ENCODE measurements at regions not wholly inside any gene's neighbourhood (a gene's known extent, or its start where the extent isn't known, plus 50 kb on each side); places are given as distances from the start of the nearest gene placed in this dataset.

- Mint-ChIP-seq H3K27me3 (peaks cover 18% of the 10 kb centered on the region), H3K36me3 (ENCODE audit: low read depth) (no peaks in the 10 kb centered on the region), H3K9me3 (no peaks in the 10 kb centered on the region), H3K4me1 (ENCODE audit: low read depth) (no peaks in the 10 kb centered on the region), H3K4me3 (no peak overlapping the region), H3K27ac (no peak overlapping the region)
- no peak for TF ChIP-seq CTCF (IDR thresholded peaks at IDR 0.05)
- Histone ChIP-seq H3K4me3 (ENCODE audit: low read length) (no peak overlapping the region), H3K9me3 (ENCODE audit: control insufficient read depth in 1 of 2, insufficient read depth in 1 of 2, low read length in 2 of 2) (no peaks in the 10 kb centered on the region), H3K4me1 (ENCODE audit: insufficient read depth, low read length) (no peaks in the 10 kb centered on the region), H3K27me3 (ENCODE audit: control insufficient read depth in 1 of 2, insufficient read depth in 2 of 2, low read length in 2 of 2) (peaks cover 4 to 13% of the 10 kb centered on the region in 2 experiments), H3K36me3 (ENCODE audit: insufficient read depth, low read length) (no peaks in the 10 kb centered on the region), H3K27ac (ENCODE audit: low read depth in 1 of 2, low read length in 2 of 2) (no peak overlapping the region)
- DNase-seq, result no peak
- ChIA-PET CTCF (no interaction called here), POLR2A (no interaction called here)
- intact Hi-C loops (cut with DNase I, micrococcal nuclease), result no loop called here
- no peak for ATAC-seq (ENCODE audit: poor library complexity)
These were observed 144.1 kb upstream of the CES5A start for GRCh38 chr16:56019274-56019673.

DNA sequence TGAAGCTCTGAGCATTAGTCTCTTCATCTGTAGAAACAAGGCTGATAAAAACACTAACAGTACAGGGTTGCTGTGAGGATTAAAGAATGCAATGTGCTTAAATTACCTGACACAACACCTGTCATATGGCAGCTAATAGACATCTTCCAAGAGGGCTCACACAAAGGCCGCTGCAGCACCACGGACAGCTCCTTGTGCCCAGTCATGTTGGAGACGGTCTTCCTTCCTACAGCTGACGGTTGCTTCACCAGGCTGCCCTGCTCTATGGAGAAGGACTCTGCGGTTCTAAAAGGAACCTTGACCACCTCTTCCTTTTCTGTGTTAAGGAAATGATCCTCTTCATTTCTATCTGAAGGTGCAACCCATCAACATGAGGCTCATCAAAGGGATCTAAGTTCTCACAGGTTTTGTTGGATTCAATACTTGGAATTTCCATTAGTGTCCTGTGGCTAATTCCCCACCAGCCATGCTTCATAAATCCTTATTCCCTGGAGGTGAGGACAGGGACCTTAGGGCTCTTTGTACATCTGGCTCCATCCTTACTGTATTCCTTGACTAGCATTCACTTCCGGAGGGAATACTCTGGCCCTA is 138.9 kb upstream of the CES5A start:
- H3K9me3 ChIP-seq (ENCODE audit: control insufficient read depth in 1 of 2, insufficient read depth in 1 of 2, low read length in 2 of 2), result no peaks in the 10 kb centered on the region
- Mint-ChIP-seq H3K4me3 (no peak overlapping the region), H3K36me3 (ENCODE audit: low read depth) (no peaks in the 10 kb centered on the region), H3K27me3 (peaks cover 51% of the 10 kb centered on the region), H3K27ac (no peak overlapping the region), H3K4me1 (ENCODE audit: low read depth) (no peaks in the 10 kb centered on the region), H3K9me3 (no peaks in the 10 kb centered on the region)
- H3K4me3 ChIP-seq (ENCODE audit: low read length), result no peak overlapping the region
- H3K27me3 ChIP-seq (ENCODE audit: control insufficient read depth in 1 of 2, insufficient read depth in 2 of 2, low read length in 2 of 2), result peaks cover 7 to 29% of the 10 kb centered on the region in 2 experiments
- H3K4me1 ChIP-seq (ENCODE audit: insufficient read depth, low read length), result no peaks in the 10 kb centered on the region
- H3K36me3 ChIP-seq (ENCODE audit: insufficient read depth, low read length), result no peaks in the 10 kb centered on the region
- peak in 10 of 14 experiments; percentile 4 to 31 (median 12) for DNase-seq
- ATAC-seq (ENCODE audit: poor library complexity), result no peak
- ChIA-PET CTCF (no interaction called here), POLR2A (no interaction called here)
- no peak for TF ChIP-seq CTCF (IDR thresholded peaks at IDR 0.05)
- H3K27ac ChIP-seq (ENCODE audit: low read depth in 1 of 2, low read length in 2 of 2), result no peak overlapping the region
- intact Hi-C loops (cut with DNase I, micrococcal nuclease), result no loop called here

DNA sequence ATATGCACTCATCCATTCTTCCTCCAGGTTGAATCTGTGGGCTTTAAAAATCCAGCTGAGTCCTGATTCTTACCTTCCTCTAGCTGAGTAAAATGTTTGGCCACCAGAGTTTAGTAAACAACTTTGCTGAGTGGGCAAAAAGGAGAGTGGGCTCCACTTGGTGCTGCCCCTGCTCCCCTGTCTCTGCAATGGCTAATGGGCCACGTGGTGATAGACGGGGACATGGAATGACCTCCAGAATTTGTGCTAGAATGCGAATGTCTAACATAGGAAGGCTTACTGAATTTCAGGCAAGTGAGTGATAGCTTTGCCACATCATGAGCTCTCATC is 137.3 kb upstream of the CES5A start:
- no peaks in the 10 kb centered on the region for H3K4me1 Mint-ChIP-seq (ENCODE audit: low read depth)
- no peaks in the 10 kb centered on the region for H3K36me3 Mint-ChIP-seq (ENCODE audit: low read depth)
- POLR2A ChIA-PET, result no interaction called here
- intact Hi-C loops (cut with DNase I, micrococcal nuclease), result no loop called here
- no peaks in the 10 kb centered on the region for H3K9me3 Mint-ChIP-seq
- DNase-seq (no peak), ATAC-seq (ENCODE audit: poor library complexity) (no peak)
- Histone ChIP-seq H3K27me3 (ENCODE audit: control insufficient read depth in 1 of 2, insufficient read depth in 2 of 2, low read length in 2 of 2) (peaks cover 7 to 29% of the 10 kb centered on the region in 2 experiments), H3K27ac (ENCODE audit: low read depth in 1 of 2, low read length in 2 of 2) (no peak overlapping the region), H3K4me3 (ENCODE audit: low read length) (no peak overlapping the region), H3K4me1 (ENCODE audit: insufficient read depth, low read length) (no peaks in the 10 kb centered on the region), H3K9me3 (ENCODE audit: control insufficient read depth in 1 of 2, insufficient read depth in 1 of 2, low read length in 2 of 2) (no peaks in the 10 kb centered on the region), H3K36me3 (ENCODE audit: insufficient read depth, low read length) (no peaks in the 10 kb centered on the region)
- TF ChIP-seq CTCF (IDR thresholded peaks at IDR 0.05), result no peak
- H3K27me3 Mint-ChIP-seq, result peaks cover 60% of the 10 kb centered on the region
- no peak overlapping the region for H3K4me3 Mint-ChIP-seq
- no peak overlapping the region for H3K27ac Mint-ChIP-seq
- CTCF ChIA-PET, result no interaction called here

Measured in CD4-positive, alpha-beta T cell (primary cell).